Natural killer cell (primary cell): ENCODE measurements at regions not wholly inside any gene's neighbourhood (a gene's known extent, or its start where the extent isn't known, plus 50 kb on each side); places are given as distances from the start of the nearest gene placed in this dataset.

Experiments used
- ATAC-seq, 3 donors: fragments of 150-1000 bp in 2 of 3; fragments of 200-7000 bp in 1 of 3; cut with Tn5 transposase; 1 replicate in 1 of 3; 2 replicates in 2 of 3; pipeline ENCODE4 v1.10.0; 2021; ENCODE audit warnings: mild to moderate bottlenecking in 2 of 3, moderate library complexity in 2 of 3
- DNase-seq, 2 donors: peaks; one replicate each; pipeline versions ENCODE4 v3.0.0 to v3.0.0-alpha.2; 2013 to 2021; ENCODE audit warnings: mixed read lengths in 1 of 2
- H3K27ac ChIP-seq: one replicate; pipeline ENCODE4 v1.5.1; 2013; ENCODE audit warnings: mild to moderate bottlenecking, low read length
- H3K27me3 ChIP-seq: one replicate; pipeline ENCODE4 v1.6.1; 2013; ENCODE audit warnings: low read length; ENCODE audit not compliant: control insufficient read depth, insufficient read depth
- H3K36me3 ChIP-seq: one replicate; pipeline ENCODE4 v1.6.1; 2013; ENCODE audit warnings: low read length; ENCODE audit not compliant: control insufficient read depth, insufficient read depth
- H3K4me1 ChIP-seq: one replicate; pipeline ENCODE4 v1.6.1; 2013; ENCODE audit warnings: low read length; ENCODE audit not compliant: control insufficient read depth, insufficient read depth
- H3K4me3 ChIP-seq: one replicate; pipeline ENCODE4 v1.5.1; 2013; ENCODE audit warnings: low read length
- H3K9me3 ChIP-seq: one replicate; pipeline ENCODE4 v1.6.1; 2013; ENCODE audit warnings: low read length; ENCODE audit not compliant: control insufficient read depth, insufficient read depth
- H3K27ac Mint-ChIP-seq, 2 donors: one replicate each; pipeline ENCODE4 v1.8.0; 2022; ENCODE audit warnings: mild to moderate bottlenecking in 2 of 2, mixed read lengths in 2 of 2, moderate library complexity in 1 of 2
- H3K27me3 Mint-ChIP-seq, 2 donors: one replicate each; pipeline ENCODE4 v1.8.0; 2022; ENCODE audit warnings: low read depth in 2 of 2, mixed read lengths in 2 of 2
- H3K36me3 Mint-ChIP-seq: one replicate; pipeline ENCODE4 v1.8.0; 2022; ENCODE audit warnings: mixed read lengths
- H3K4me1 Mint-ChIP-seq, 2 donors: one replicate each; pipeline ENCODE4 v1.8.0; 2022; ENCODE audit warnings: mixed read lengths in 2 of 2
- H3K4me3 Mint-ChIP-seq: one replicate; pipeline ENCODE4 v1.8.0; 2022; ENCODE audit warnings: mild to moderate bottlenecking, moderate library complexity, mixed read lengths
- H3K9me3 Mint-ChIP-seq, 2 donors: one replicate each; pipeline ENCODE4 v1.8.0; 2022; ENCODE audit warnings: mixed read lengths in 2 of 2
- CTCF ChIP-seq: fragments of 200-600 bp; IDR thresholded peaks from one replicate; pipeline ENCODE4 v1.8.0; 2022; ENCODE audit warnings: antibody characterized with exemption
- WGBS: methylation state at CpG from one replicate; pipeline ENCODE4 v1.1.7; 2013; ENCODE audit warnings: missing lambda C conversion rate; ENCODE audit not compliant: insufficient coverage; 5-methylcytosine and 5-hydroxymethylcytosine counted together
- intact Hi-C: fragments of 100-400 bp; cut with micrococcal nuclease; formaldehyde crosslinking; loops from one replicate; pipeline ENCODE4 v1.14.2; 2022

- ATAC-seq = no peak
- no peaks in the 10 kb centered on the region for H3K9me3 ChIP-seq
- no peak for TF ChIP-seq CTCF
- no peak for DNase-seq
- no peak overlapping the region for H3K27ac ChIP-seq
- Mint-ChIP-seq H3K27me3 (no peaks in the 10 kb centered on the region), H3K4me3 (no peak overlapping the region), H3K4me1 (no peaks in the 10 kb centered on the region), H3K9me3 (peaks cover 11 to 21% of the 10 kb centered on the region in 2 donors), H3K27ac (no peak overlapping the region), H3K36me3 (peaks cover 6% of the 10 kb centered on the region)
- no peaks in the 10 kb centered on the region for H3K36me3 ChIP-seq
- WGBS = no CpG with 5 or more reads among the region's 1 CpG
- intact Hi-C loops = no loop called here
- no peaks in the 10 kb centered on the region for H3K27me3 ChIP-seq
- no peaks in the 10 kb centered on the region for H3K4me1 ChIP-seq
- no peak overlapping the region for H3K4me3 ChIP-seq
These were observed 88.9 kb upstream of the GULP1 start for GRCh38 chr2:188202777-188203176.

- no peak for TF ChIP-seq CTCF
- Mint-ChIP-seq H3K9me3 (peaks cover 13 to 21% of the 10 kb centered on the region in 2 donors), H3K4me1 (no peaks in the 10 kb centered on the region), H3K27ac (no peak overlapping the region), H3K36me3 (peaks cover 6% of the 10 kb centered on the region), H3K4me3 (no peak overlapping the region), H3K27me3 (no peaks in the 10 kb centered on the region)
- Histone ChIP-seq H3K4me1 (no peaks in the 10 kb centered on the region), H3K36me3 (no peaks in the 10 kb centered on the region), H3K4me3 (no peak overlapping the region), H3K9me3 (no peaks in the 10 kb centered on the region), H3K27ac (no peak overlapping the region), H3K27me3 (no peaks in the 10 kb centered on the region)
- no peak for ATAC-seq
- intact Hi-C loops = no loop called here
- WGBS = 89% methylated on average over 1 of the region's 2 CpGs
- no peak for DNase-seq
These were observed 87.9 kb upstream of the GULP1 start for GRCh38 chr2:188203776-188204175.

GRCh38 chr2:188204824-188205223 lies 86.8 kb upstream of the GULP1 start:
- WGBS = no CpG with 5 or more reads among the region's 1 CpG
- Histone ChIP-seq H3K9me3 (no peaks in the 10 kb centered on the region), H3K4me1 (no peaks in the 10 kb centered on the region), H3K4me3 (no peak overlapping the region), H3K27ac (no peak overlapping the region), H3K27me3 (no peaks in the 10 kb centered on the region), H3K36me3 (no peaks in the 10 kb centered on the region)
- ATAC-seq (no peak), DNase-seq (no peak)
- TF ChIP-seq CTCF = no peak
- no peak overlapping the region for H3K27ac Mint-ChIP-seq
- intact Hi-C loops = no loop called here
- no peaks in the 10 kb centered on the region for H3K27me3 Mint-ChIP-seq
- no peak overlapping the region for H3K4me3 Mint-ChIP-seq
- peaks cover 16 to 24% of the 10 kb centered on the region in 2 donors for H3K9me3 Mint-ChIP-seq
- H3K4me1 Mint-ChIP-seq = no peaks in the 10 kb centered on the region
- peaks cover 6% of the 10 kb centered on the region for H3K36me3 Mint-ChIP-seq

- H3K9me3 ChIP-seq = no peaks in the 10 kb centered on the region
- Mint-ChIP-seq H3K4me1 (no peaks in the 10 kb centered on the region), H3K9me3 (peaks cover 13 to 16% of the 10 kb centered on the region in 2 donors), H3K36me3 (no peaks in the 10 kb centered on the region), H3K27ac (no peak overlapping the region), H3K4me3 (no peak overlapping the region), H3K27me3 (no peaks in the 10 kb centered on the region)
- H3K27me3 ChIP-seq = no peaks in the 10 kb centered on the region
- no peak for TF ChIP-seq CTCF
- WGBS = 95% methylated on average over 7 of the region's 7 CpGs
- no peak overlapping the region for H3K4me3 ChIP-seq
- no peaks in the 10 kb centered on the region for H3K36me3 ChIP-seq
- intact Hi-C loops = no loop called here
- H3K4me1 ChIP-seq = no peaks in the 10 kb centered on the region
- no peak for DNase-seq
- no peak for ATAC-seq
- H3K27ac ChIP-seq = no peak overlapping the region
These were observed 84.1 kb upstream of the GULP1 start for GRCh38 chr2:188207554-188207953.
